HG02588 (cell line): ENCODE measurements at regions not wholly inside any gene's neighbourhood (a gene's known extent, or its start where the extent isn't known, plus 50 kb on each side); places are given as distances from the start of the nearest gene placed in this dataset.
"Not testable (repeated sequence)": the region's sequence is repeated elsewhere in the genome, so short reads cannot be mapped to it uniquely, and the experiment has no call there.

ENCODE experiments used
- ATAC-seq: cut with Tn5 transposase; IDR thresholded peaks from one replicate; pipeline ENCODE4 v1.9.1; 2021; ENCODE audit warnings: mild to moderate bottlenecking, moderate library complexity; ENCODE audit not compliant: unreplicated experiment

GRCh38 chr6:67175101-67175500 is 1460.0 kb upstream of the ADGRB3 start:
- ATAC-seq, result no peak

- ATAC-seq, result no peak
These were observed 1458.6 kb upstream of the EYS start for GRCh38 chr6:67165606-67166005.

- ATAC-seq, result no peak
These were observed 1453.8 kb upstream of the EYS start for GRCh38 chr6:67160820-67161219.

- ATAC-seq, result no peak
These were observed 1434.0 kb upstream of the EYS start for GRCh38 chr6:67141005-67141404.

GRCh38 chr6:67133973-67134372 is 1426.9 kb upstream of the EYS start:
- ATAC-seq, result no peak

GRCh38 chr6:67131827-67132226 is 1424.8 kb upstream of the EYS start:
- no peak for ATAC-seq

- no peak for ATAC-seq
These were observed 1422.8 kb upstream of the EYS start for GRCh38 chr6:67129780-67130179.

GRCh38 chr6:67127041-67127440 is 1420.0 kb upstream of the EYS start:
- ATAC-seq, result no peak

GRCh38 chr6:67121115-67121514 is 1414.1 kb upstream of the EYS start:
- ATAC-seq, result no peak

- ATAC-seq, result no peak
These were observed 1405.1 kb upstream of the EYS start for GRCh38 chr6:67112120-67112519.

- ATAC-seq, result no peak
These were observed 1395.7 kb upstream of the EYS start for GRCh38 chr6:67102743-67103142.

- not testable (repeated sequence) for ATAC-seq
These were observed 1388.7 kb upstream of the EYS start for GRCh38 chr6:67095618-67096226.

- ATAC-seq, result no peak
These were observed 1387.5 kb upstream of the EYS start for GRCh38 chr6:67094431-67094946.

- no peak for ATAC-seq
These were observed 1366.9 kb upstream of the EYS start for GRCh38 chr6:67073938-67074337.

GRCh38 chr6:67068781-67069180 is 1361.8 kb upstream of the EYS start:
- no peak for ATAC-seq

- no peak for ATAC-seq
These were observed 1357.3 kb upstream of the EYS start for GRCh38 chr6:67064323-67064722.

GRCh38 chr6:67047996-67048395 is 1341.0 kb upstream of the EYS start:
- ATAC-seq, result no peak

GRCh38 chr6:67045076-67045475 is 1338.0 kb upstream of the EYS start:
- no peak for ATAC-seq

- ATAC-seq, result no peak
These were observed 1324.4 kb upstream of the EYS start for GRCh38 chr6:67031451-67031850.

- ATAC-seq, result no peak
These were observed 1323.8 kb upstream of the EYS start for GRCh38 chr6:67030861-67031260.

GRCh38 chr6:67016921-67017460 is 1310.0 kb upstream of the EYS start:
- ATAC-seq, result no peak

GRCh38 chr6:67011441-67011840 is 1304.4 kb upstream of the EYS start:
- no peak for ATAC-seq

GRCh38 chr6:67009818-67010217 is 1302.8 kb upstream of the EYS start:
- ATAC-seq, result no peak
